ENCODE measurements at regions not wholly inside any gene's neighbourhood (a gene's known extent, or its start where the extent isn't known, plus 50 kb on each side); places are given as distances from the start of the nearest gene placed in this dataset.

GRCh38 chr5:89849830-89850512, 559.6 kb downstream of the CETN3 start:
- no peak for TF ChIP-seq POLR2A (IDR thresholded peaks at IDR 0.05)
- TF ChIP-seq, protein P1, sequence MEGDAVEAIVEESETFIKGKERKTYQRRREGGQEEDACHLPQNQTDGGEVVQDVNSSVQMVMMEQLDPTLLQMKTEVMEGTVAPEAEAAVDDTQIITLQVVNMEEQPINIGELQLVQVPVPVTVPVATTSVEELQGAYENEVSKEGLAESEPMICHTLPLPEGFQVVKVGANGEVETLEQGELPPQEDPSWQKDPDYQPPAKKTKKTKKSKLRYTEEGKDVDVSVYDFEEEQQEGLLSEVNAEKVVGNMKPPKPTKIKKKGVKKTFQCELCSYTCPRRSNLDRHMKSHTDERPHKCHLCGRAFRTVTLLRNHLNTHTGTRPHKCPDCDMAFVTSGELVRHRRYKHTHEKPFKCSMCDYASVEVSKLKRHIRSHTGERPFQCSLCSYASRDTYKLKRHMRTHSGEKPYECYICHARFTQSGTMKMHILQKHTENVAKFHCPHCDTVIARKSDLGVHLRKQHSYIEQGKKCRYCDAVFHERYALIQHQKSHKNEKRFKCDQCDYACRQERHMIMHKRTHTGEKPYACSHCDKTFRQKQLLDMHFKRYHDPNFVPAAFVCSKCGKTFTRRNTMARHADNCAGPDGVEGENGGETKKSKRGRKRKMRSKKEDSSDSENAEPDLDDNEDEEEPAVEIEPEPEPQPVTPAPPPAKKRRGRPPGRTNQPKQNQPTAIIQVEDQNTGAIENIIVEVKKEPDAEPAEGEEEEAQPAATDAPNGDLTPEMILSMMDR (IDR thresholded peaks at IDR 0.05), result no peak

All from stomach (tissue), 4 donors.